Stimulated activated naive B cell treated with anti-CD40 and anti-IgM and Interleukin-4, amounts not matched to agents 10 μg/mL and 1 μg/mL and 100 μg/mL, for 72 hours (primary cell): ENCODE measurements at regions not wholly inside any gene's neighbourhood (a gene's known extent, or its start where the extent isn't known, plus 50 kb on each side); places are given as distances from the start of the nearest gene placed in this dataset.

Experiments
- ATAC-seq, 2 donors: fragments of 150-1000 bp; cut with Tn5 transposase; replicated peaks; 2 replicates each; pipeline ENCODE4 v1.10.0; 2021; ENCODE audit warnings: moderate library complexity in 1 of 2
- DNase-seq: peaks from one replicate; pipeline ENCODE4 v3.0.0; 2021
- H3K27ac Mint-ChIP-seq: one replicate; pipeline ENCODE4 v1.8.0; 2022; ENCODE audit warnings: mild to moderate bottlenecking, mixed read lengths
- H3K27me3 Mint-ChIP-seq, 2 donors: one replicate each; pipeline ENCODE4 v1.8.0; 2022; ENCODE audit warnings: mixed read lengths in 2 of 2
- H3K36me3 Mint-ChIP-seq, 2 donors: one replicate each; pipeline ENCODE4 v1.8.0; 2022; ENCODE audit warnings: mixed read lengths in 2 of 2, mild to moderate bottlenecking in 1 of 2
- H3K4me1 Mint-ChIP-seq, 2 donors: one replicate each; pipeline ENCODE4 v1.8.0; 2022; ENCODE audit warnings: mixed read lengths in 2 of 2, mild to moderate bottlenecking in 1 of 2
- H3K4me3 Mint-ChIP-seq, 2 donors: one replicate each; pipeline ENCODE4 v1.8.0; 2022; ENCODE audit warnings: mild to moderate bottlenecking in 2 of 2, mixed read lengths in 2 of 2, moderate library complexity in 1 of 2
- H3K9me3 Mint-ChIP-seq, 2 donors: one replicate each; pipeline ENCODE4 v1.8.0; 2022; ENCODE audit warnings: mixed read lengths in 2 of 2, mild to moderate bottlenecking in 1 of 2

DNA sequence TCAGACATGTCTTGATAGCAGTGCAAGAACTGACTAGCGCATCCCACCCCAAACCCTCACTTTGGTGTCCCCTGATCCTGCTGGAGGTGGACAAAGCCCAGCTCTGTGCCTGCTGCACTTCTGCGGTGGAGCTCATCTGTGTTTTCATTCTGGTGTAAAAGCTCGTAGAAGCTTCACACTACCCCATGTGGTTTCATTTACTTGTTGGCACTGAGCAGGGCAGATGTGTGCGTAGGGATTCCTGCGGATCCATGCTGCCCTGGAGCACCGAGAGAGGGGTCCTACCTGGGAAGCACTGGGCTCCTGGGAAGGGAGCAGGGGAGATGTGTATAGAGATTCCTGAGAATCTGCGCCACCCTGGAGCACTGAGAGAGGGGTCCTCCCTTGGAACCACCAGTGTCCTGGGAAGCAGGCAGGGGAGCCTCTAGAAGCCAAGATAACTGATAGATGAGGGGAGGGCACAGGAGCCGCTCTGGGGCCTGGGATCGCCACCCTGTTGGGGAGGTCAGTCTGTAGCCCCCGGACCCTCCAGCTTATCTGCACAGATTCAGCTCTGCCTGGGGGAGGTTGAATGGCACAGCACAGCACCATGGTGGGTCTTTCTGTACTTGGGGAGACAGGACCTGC is 106.9 kb upstream of the OTOS start:
- no peak overlapping the region for H3K4me3 Mint-ChIP-seq
- DNase-seq (no peak), ATAC-seq (no peak)
- H3K9me3 Mint-ChIP-seq, result peaks cover 5 to 8% of the 10 kb centered on the region in 2 donors
- H3K27me3 Mint-ChIP-seq, result peaks cover 26 to 31% of the 10 kb centered on the region in 2 donors
- H3K4me1 Mint-ChIP-seq, result no peaks in the 10 kb centered on the region
- H3K36me3 Mint-ChIP-seq, result no peaks in the 10 kb centered on the region
- no peak overlapping the region for H3K27ac Mint-ChIP-seq

- H3K27me3 Mint-ChIP-seq, result peaks cover 26 to 34% of the 10 kb centered on the region in 2 donors
- H3K4me3 Mint-ChIP-seq, result no peak overlapping the region
- H3K36me3 Mint-ChIP-seq, result no peaks in the 10 kb centered on the region
- DNase-seq (no peak), ATAC-seq (no peak)
- no peaks in the 10 kb centered on the region for H3K4me1 Mint-ChIP-seq
- H3K27ac Mint-ChIP-seq, result no peak overlapping the region
- peaks cover 5 to 8% of the 10 kb centered on the region in 2 donors for H3K9me3 Mint-ChIP-seq
Measured at GRCh38 chr2:240247868-240248720, 107.6 kb upstream of the OTOS start.

DNA sequence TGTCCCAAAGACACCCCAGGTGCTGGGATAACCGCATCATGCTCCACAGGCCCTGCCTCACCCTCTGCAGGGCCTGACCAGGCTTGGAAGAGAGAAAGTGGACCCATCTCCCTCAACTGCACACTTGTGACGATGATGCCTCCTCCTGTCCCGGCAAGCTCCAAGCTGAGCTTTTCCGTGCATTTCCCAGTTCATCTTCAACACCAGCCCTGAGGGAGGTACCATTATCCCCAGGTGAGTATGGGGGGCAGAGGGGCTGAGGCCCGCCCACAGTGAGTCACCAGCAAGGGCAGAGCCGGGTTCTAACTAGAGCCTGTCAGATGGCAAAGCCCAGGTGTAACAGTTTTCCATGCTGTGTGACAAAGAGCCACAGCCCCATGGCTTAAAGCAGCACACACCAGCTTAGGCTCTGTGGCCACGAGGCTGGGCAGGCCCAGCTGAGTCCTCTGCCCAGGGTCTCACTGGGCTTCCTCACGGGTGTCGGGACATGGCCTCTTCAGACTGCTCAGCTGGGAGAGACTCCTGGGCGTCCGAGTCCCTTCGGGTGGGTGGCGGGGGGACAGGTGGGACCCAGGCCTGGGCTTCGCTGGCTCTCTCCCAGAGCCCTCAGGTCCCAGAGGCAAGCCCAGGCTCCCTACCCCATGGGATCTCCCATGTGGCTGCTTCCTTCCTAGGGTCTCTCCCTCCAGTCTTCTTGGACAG is 108.4 kb upstream of the OTOS start:
- no peaks in the 10 kb centered on the region for H3K4me1 Mint-ChIP-seq

GRCh38 chr2:240249423-240250149 is 109.1 kb upstream of the OTOS start:
- no peak for ATAC-seq
- H3K36me3 Mint-ChIP-seq, result no peaks in the 10 kb centered on the region
- H3K4me3 Mint-ChIP-seq, result no peak overlapping the region
- H3K4me1 Mint-ChIP-seq, result no peaks in the 10 kb centered on the region
- DNase-seq, result no peak
- peaks cover 22 to 28% of the 10 kb centered on the region in 2 donors for H3K27me3 Mint-ChIP-seq
- no peak overlapping the region for H3K27ac Mint-ChIP-seq
- H3K9me3 Mint-ChIP-seq, result peaks cover 5 to 8% of the 10 kb centered on the region in 2 donors

More for the DNA sequence above, 108.4 kb upstream of the OTOS start:
- peaks cover 26 to 34% of the 10 kb centered on the region in 2 donors for H3K27me3 Mint-ChIP-seq
- no peak for ATAC-seq
- peaks cover 5 to 8% of the 10 kb centered on the region in 2 donors for H3K9me3 Mint-ChIP-seq
- no peak overlapping the region for H3K27ac Mint-ChIP-seq
- no peaks in the 10 kb centered on the region for H3K36me3 Mint-ChIP-seq
- DNase-seq, result no peak
- no peak overlapping the region for H3K4me3 Mint-ChIP-seq

DNA sequence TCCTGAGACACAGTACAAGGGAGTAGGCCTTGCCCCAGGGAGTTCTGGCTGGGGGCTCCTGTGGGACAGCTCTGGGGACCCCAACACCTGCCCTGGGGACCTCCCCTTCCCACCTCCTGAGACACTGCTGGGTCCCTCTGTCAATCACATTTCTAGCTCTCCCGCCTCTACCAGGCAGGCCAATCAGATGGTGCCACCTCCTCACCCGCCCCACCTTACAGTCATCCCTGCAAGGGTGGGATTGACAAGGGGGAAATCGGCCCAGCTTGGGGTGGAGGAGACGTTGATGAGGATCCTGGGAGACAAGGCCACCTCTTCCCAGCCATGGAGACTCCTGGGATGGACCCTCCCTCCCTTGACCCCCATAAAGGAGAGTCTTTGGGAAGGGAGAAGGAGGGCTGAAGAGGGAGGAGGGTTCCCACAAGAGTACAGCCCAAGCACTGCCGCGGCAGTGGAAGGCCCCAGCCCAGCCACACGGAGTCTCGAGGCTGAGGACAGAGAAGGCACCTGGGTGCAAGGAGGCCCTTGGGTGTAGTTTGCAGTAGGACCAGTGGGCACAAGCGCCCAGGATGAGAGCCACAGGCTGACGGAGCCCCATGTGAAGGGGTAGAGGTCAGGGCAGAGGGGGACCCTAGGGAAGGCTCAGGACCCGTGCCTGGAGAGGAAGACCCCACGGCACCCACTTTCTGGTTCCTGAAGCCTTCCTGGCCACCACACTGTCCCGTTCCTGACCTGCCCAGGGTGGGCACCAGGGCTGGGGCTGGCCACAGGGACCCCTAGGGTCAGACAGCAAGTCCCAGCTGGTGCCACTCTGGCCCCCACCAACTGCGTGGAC is 109.9 kb upstream of the OTOS start:
- ATAC-seq (no peak), DNase-seq (no peak)
- no peak overlapping the region for H3K4me3 Mint-ChIP-seq
- H3K9me3 Mint-ChIP-seq, result peaks cover 5 to 8% of the 10 kb centered on the region in 2 donors
- no peaks in the 10 kb centered on the region for H3K36me3 Mint-ChIP-seq
- H3K27me3 Mint-ChIP-seq, result peaks cover 25% of the 10 kb centered on the region in 2 donors
- H3K4me1 Mint-ChIP-seq, result no peaks in the 10 kb centered on the region
- no peak overlapping the region for H3K27ac Mint-ChIP-seq

DNA sequence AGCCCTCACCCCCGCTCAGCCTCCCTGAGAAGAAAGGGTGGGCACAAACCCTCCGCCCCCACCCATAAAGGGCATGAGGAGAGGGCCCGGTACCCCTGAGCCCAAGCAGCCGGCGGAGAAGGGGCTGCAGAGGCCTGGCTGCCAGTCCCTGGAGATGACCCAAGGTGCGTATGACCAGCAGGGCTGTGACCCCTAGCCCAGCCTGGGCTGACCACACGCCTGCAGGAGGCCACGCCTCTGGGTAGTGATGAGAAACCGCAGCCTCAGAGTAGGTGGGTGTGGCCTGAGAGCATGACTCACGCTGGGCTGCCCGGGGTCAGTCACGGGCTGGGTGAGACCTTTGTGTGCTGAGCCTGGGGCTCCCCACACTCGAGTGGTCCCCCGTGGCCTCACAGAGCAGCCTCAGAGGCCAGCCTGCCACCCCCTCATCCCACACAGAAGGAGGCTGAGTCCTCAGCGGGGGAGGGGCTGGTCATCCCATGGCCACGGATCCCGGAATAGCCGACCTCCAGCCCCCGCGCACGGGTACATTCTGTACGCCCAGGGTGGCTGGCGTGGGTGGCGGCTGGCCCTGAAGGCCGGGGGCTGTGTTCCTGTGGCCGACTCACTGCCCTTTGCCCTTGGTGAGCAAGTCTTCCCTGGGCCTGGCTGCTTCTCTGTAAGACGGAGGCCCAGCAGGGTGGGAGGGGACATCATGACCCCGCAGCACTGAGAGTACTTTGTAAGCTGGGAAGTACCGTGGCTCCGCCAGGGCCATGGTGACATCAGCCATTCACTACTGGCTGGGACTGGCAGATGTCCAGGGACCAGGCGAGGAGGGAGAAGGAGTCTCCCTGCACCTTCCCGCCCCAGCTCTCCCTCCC is 110.8 kb upstream of the OTOS start:
- no peak overlapping the region for H3K4me3 Mint-ChIP-seq
- no peaks in the 10 kb centered on the region for H3K4me1 Mint-ChIP-seq
- no peak for DNase-seq
- H3K9me3 Mint-ChIP-seq, result peaks cover 5 to 8% of the 10 kb centered on the region in 2 donors
- no peaks in the 10 kb centered on the region for H3K36me3 Mint-ChIP-seq
- peak; percentile 59 to 63 for ATAC-seq
- H3K27ac Mint-ChIP-seq, result no peak overlapping the region
- peaks cover 17 to 23% of the 10 kb centered on the region in 2 donors for H3K27me3 Mint-ChIP-seq

GRCh38 chr2:240251848-240252190 is 111.4 kb upstream of the OTOS start:
- DNase-seq (no peak), ATAC-seq (no peak)
- H3K27me3 Mint-ChIP-seq, result peaks cover 13 to 19% of the 10 kb centered on the region in 2 donors
- no peaks in the 10 kb centered on the region for H3K4me1 Mint-ChIP-seq
- H3K4me3 Mint-ChIP-seq, result no peak overlapping the region
- peaks cover 3 to 8% of the 10 kb centered on the region in 2 donors for H3K9me3 Mint-ChIP-seq
- H3K36me3 Mint-ChIP-seq, result no peaks in the 10 kb centered on the region
- no peak overlapping the region for H3K27ac Mint-ChIP-seq

DNA sequence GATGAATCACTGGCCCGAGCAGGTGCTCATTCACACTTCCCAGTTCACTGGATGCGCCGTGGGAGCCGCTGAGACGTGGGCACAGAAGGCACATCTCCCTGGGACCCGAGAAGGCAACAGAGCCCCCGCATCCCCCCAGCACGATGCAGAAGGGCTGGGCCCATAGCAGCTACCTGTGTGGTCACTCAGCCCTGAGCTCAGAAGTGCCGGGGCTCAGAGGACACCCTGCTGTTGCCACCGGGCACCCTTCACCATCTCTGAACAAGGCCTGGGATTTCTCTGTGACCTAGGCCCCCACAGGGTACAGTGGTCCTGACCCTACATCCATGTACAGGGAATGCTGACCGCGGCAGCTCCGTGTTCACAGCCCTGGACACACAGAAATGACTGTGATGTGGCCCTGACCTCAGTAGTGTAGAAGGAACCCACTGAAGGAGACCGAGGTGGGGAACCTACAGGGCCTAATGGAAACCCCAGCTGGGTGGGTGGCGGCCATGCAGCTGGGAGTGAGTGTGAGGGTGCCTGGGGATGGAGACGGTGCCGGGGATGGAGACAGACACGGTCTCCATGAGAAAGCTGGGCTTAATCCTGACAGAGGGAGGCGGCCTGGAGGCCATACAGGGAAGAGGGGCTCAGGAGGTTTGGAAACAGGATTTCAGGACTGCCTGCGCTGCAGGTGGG is 111.9 kb upstream of the OTOS start:
- DNase-seq (no peak), ATAC-seq (no peak)
- peaks cover 0 to 3% of the 10 kb centered on the region in 2 donors for H3K9me3 Mint-ChIP-seq
- H3K36me3 Mint-ChIP-seq, result no peaks in the 10 kb centered on the region
- peaks cover 13 to 14% of the 10 kb centered on the region in 2 donors for H3K27me3 Mint-ChIP-seq
- no peak overlapping the region for H3K4me3 Mint-ChIP-seq
- no peaks in the 10 kb centered on the region for H3K4me1 Mint-ChIP-seq
- H3K27ac Mint-ChIP-seq, result no peak overlapping the region

GRCh38 chr2:240252872-240253511 is 112.5 kb upstream of the OTOS start:
- ATAC-seq (no peak), DNase-seq (no peak)
- no peaks in the 10 kb centered on the region for H3K36me3 Mint-ChIP-seq
- H3K4me1 Mint-ChIP-seq, result no peaks in the 10 kb centered on the region
- H3K27ac Mint-ChIP-seq, result no peak overlapping the region
- no peaks in the 10 kb centered on the region for H3K9me3 Mint-ChIP-seq
- no peak overlapping the region for H3K4me3 Mint-ChIP-seq
- peaks cover 13% of the 10 kb centered on the region in 2 donors for H3K27me3 Mint-ChIP-seq

DNA sequence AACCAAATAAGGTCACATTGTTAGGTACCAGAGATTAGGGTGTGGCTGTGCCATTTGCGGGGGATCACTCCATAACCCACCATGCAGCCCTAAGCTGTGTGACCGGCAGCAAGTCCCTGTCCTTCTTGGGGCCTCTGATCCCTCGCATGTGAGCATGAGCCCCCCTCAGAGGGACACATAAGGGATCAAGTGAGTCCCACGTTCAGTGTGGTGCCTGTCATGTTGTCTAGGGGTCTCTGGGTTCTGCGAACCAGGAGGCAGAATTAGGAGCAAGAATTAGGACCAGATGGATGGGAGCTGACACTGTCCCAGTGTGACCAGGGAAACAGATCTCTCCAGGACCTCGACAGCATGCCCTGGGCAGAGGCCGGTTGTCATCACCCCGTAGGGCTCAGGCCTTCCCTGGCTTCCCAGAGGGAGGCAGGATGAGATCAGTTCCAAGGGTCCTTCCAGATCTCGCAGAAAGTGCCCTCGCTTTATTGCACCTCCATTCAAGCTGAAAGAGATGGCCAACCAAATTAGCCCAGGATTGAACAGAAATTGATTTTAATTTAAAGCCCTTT is 113.2 kb upstream of the OTOS start:
- H3K4me3 Mint-ChIP-seq, result no peak overlapping the region
- no peak for ATAC-seq
- H3K36me3 Mint-ChIP-seq, result no peaks in the 10 kb centered on the region
- peaks cover 13% of the 10 kb centered on the region in 2 donors for H3K27me3 Mint-ChIP-seq
- no peaks in the 10 kb centered on the region for H3K9me3 Mint-ChIP-seq
- no peaks in the 10 kb centered on the region for H3K4me1 Mint-ChIP-seq
- no peak overlapping the region for H3K27ac Mint-ChIP-seq
- DNase-seq, result no peak

- Mint-ChIP-seq H3K27me3 (peaks cover 13% of the 10 kb centered on the region in 2 donors), H3K27ac (no peak overlapping the region), H3K4me1 (no peaks in the 10 kb centered on the region), H3K9me3 (no peaks in the 10 kb centered on the region), H3K4me3 (no peak overlapping the region), H3K36me3 (no peaks in the 10 kb centered on the region)
- ATAC-seq (no peak), DNase-seq (no peak)
Measured at GRCh38 chr2:240254337-240255164, 114.1 kb upstream of the OTOS start.
